SK-N-MC (cell line): ENCODE measurements at regions not wholly inside any gene's neighbourhood (a gene's known extent, or its start where the extent isn't known, plus 50 kb on each side); places are given as distances from the start of the nearest gene placed in this dataset.

Experiments used
- EZH2 ChIP-seq: fragments of 200-600 bp; sonication (generic); IDR thresholded peaks from one replicate; pipeline ENCODE4 v1.6.1; 2017; ENCODE audit warnings: antibody characterized with exemption
- FOXP2 ChIP-seq: optimal IDR thresholded peaks from 2 replicates; pipeline ENCODE3; 2011; ENCODE audit warnings: mild to moderate bottlenecking, moderate library complexity; ENCODE audit not compliant: insufficient read depth; ENCODE audit errors: extremely low read length, control extremely low read depth
- POLR2AphosphoS5 ChIP-seq: IDR thresholded peaks from 2 replicates; pipeline ENCODE4 v1.6.1; 2012; ENCODE audit warnings: mild to moderate bottlenecking, low read depth, low read length, borderline replicate concordance

DNA sequence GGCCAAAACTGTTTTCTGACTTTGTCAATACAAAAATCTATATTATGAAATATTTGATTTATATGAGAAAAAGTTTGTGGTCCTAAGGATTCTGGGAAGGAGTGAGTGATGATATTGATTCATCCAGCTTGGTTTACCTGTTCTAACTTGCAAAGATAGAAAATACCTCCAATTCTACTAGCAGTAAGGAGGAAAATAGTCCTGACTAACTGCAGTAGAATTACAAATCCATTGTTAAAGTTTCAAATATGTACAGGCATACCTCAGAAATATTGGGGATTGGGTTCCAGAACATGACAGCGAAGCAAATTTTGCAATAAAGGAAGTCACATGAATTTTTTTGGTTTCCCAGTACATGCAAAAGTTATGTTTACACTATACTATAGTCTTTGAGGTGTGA lies 158.8 kb upstream of the CYRIA start:
- TF ChIP-seq POLR2AphosphoS5 (no peak), EZH2 (no peak), FOXP2 (no peak)
